ENCODE measurements at regions not wholly inside any gene's neighbourhood (a gene's known extent, or its start where the extent isn't known, plus 50 kb on each side); places are given as distances from the start of the nearest gene placed in this dataset.

DNA sequence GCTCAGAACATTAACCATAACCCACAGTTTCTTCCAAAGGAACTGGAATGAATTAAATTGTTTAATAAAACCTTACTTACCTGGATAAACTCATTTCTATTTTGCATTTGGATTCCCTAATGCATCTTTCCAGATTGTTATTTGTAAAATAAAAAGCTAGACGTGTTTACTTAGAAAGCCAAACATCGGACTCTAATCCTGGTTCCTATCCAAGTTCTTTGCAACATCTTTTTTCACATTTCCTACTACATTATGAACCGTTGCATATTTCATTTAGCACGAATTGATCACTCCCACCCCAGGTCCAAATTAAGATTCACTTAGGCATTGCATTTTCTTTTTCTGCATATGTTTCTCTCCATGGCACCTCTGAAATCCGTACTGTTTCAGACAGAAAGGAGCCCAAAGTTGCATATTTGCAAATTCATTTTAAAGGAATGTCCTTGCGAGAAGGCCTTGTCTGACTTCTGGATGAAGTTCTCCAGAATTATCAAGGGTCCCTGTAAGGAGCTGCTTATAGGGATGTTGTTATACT, 164.4 kb upstream of the GSC start:
- H3K27me3 Mint-ChIP-seq: no peaks in the 10 kb centered on the region
- H3K4me3 Mint-ChIP-seq: no peak overlapping the region
- DNase-seq: no peak
- no peak for ATAC-seq
- H3K9me3 Mint-ChIP-seq: no peaks in the 10 kb centered on the region
- no peaks in the 10 kb centered on the region for H3K4me1 Mint-ChIP-seq
- H3K36me3 Mint-ChIP-seq (ENCODE audit: low read depth): no peaks in the 10 kb centered on the region
- no peak overlapping the region for H3K27ac Mint-ChIP-seq

DNA sequence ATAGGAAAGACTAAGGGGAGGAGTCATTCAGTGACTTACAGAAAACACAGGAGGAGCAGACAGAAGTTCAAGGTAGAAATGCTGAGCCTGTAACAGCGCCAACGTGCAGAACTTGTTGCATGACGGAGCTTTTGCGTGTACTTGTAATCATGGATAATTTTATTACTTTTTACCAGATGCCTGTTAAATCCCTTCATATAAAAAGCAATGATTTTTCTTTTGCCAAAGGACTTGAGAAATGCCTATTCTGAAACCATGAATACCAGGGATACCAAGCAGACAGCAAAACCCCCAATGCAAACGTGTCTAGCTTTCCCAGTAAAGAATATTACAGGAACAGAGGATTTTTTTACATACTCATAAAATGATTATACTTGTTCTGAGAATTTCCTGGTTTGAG, 163.6 kb upstream of the GSC start:
- DNase-seq: no peak
- H3K4me1 Mint-ChIP-seq: no peaks in the 10 kb centered on the region
- no peak for ATAC-seq
- no peaks in the 10 kb centered on the region for H3K27me3 Mint-ChIP-seq
- H3K27ac Mint-ChIP-seq: no peak overlapping the region
- no peak overlapping the region for H3K4me3 Mint-ChIP-seq
- H3K9me3 Mint-ChIP-seq: no peaks in the 10 kb centered on the region
- H3K36me3 Mint-ChIP-seq (ENCODE audit: low read depth): no peaks in the 10 kb centered on the region

DNA sequence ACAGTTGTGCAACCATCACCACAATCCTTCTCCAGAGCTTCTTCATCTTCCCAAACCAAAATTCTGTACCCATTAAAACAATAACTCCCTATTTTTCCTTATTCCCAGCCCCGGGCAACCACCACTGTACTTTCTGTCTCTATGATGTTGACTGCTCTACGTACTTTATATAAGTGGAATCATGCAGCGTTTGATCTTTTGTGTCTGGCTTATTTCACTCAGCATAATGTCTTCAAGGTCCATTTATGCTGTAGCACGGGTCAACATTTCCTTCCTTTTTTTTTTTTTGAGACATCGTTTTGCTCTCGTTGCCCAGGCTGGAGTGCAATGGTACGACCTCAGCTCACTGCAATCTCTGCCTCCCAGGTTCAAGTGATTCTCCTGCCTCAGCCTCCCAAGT, 162.7 kb upstream of the GSC start:
- DNase-seq: no peak
- no peak for ATAC-seq
- Mint-ChIP-seq H3K36me3 (ENCODE audit: low read depth) (no peaks in the 10 kb centered on the region), H3K9me3 (no peaks in the 10 kb centered on the region), H3K4me3 (no peak overlapping the region), H3K27ac (no peak overlapping the region), H3K27me3 (no peaks in the 10 kb centered on the region), H3K4me1 (no peaks in the 10 kb centered on the region)

GRCh38 chr14:94930690-94931089, 160.8 kb upstream of the GSC start:
- no peaks in the 10 kb centered on the region for H3K4me1 Mint-ChIP-seq
- H3K4me3 Mint-ChIP-seq: no peak overlapping the region
- H3K36me3 Mint-ChIP-seq (ENCODE audit: low read depth): no peaks in the 10 kb centered on the region
- H3K27ac Mint-ChIP-seq: no peak overlapping the region
- no peak for DNase-seq
- H3K9me3 Mint-ChIP-seq: no peaks in the 10 kb centered on the region
- no peaks in the 10 kb centered on the region for H3K27me3 Mint-ChIP-seq
- ATAC-seq: no peak

DNA sequence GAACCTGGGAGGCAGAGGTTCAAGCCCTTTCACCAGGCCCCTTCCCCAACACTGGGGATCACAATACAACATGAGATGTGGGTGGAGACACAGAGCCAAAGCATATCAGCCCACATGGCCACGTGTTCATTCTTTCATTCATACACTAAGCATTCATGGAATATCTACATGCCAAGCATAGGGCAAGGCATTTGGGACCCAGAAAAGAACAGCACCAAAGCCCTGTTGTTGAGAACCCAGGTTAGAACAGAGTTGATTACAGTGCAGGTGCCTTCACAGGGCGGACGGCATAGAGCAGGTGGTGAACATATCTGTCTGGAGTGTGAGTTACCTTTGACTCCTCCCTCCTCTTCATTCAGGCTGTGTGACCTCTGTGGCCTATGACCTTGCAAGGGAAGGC, 159.4 kb upstream of the GSC start:
- no peaks in the 10 kb centered on the region for H3K9me3 Mint-ChIP-seq
- H3K27ac Mint-ChIP-seq: no peak overlapping the region
- ATAC-seq (no peak), DNase-seq (no peak)
- no peaks in the 10 kb centered on the region for H3K4me1 Mint-ChIP-seq
- no peaks in the 10 kb centered on the region for H3K36me3 Mint-ChIP-seq (ENCODE audit: low read depth)
- H3K4me3 Mint-ChIP-seq: no peak overlapping the region
- H3K27me3 Mint-ChIP-seq: no peaks in the 10 kb centered on the region

GRCh38 chr14:94926176-94926575, 156.3 kb upstream of the GSC start:
- no peak overlapping the region for H3K4me3 Mint-ChIP-seq
- no peaks in the 10 kb centered on the region for H3K4me1 Mint-ChIP-seq
- H3K9me3 Mint-ChIP-seq: no peaks in the 10 kb centered on the region
- no peak overlapping the region for H3K27ac Mint-ChIP-seq
- DNase-seq (no peak), ATAC-seq (no peak)
- no peaks in the 10 kb centered on the region for H3K27me3 Mint-ChIP-seq
- H3K36me3 Mint-ChIP-seq (ENCODE audit: low read depth): no peaks in the 10 kb centered on the region

GRCh38 chr14:94925416-94926173, 155.7 kb upstream of the GSC start:
- no peak for ATAC-seq

DNA sequence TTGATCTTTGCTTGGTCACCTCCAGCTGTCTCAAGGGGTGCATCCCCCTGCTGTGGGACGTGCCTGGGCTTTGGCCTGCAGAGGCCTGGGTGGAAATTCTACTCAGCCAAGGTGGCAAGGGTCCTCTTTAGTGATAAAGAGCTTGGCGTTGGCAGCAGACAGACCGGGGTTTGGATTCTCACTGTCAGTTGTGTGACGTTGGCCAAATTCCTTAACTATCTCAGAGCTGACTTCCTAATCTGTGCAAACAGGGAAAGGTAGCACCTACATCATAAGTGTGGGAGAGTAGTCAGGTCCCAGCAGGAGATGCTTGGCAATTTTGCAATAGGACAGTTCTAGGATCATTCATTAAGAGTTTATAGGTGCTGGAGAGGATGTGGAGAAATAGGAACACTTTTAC, 154.3 kb upstream of the GSC start:
- H3K36me3 Mint-ChIP-seq (ENCODE audit: low read depth): no peaks in the 10 kb centered on the region
- no peak overlapping the region for H3K27ac Mint-ChIP-seq
- H3K9me3 Mint-ChIP-seq: no peaks in the 10 kb centered on the region
- DNase-seq: no peak
- no peak for ATAC-seq
- H3K4me1 Mint-ChIP-seq: no peaks in the 10 kb centered on the region
- H3K4me3 Mint-ChIP-seq: no peak overlapping the region
- H3K27me3 Mint-ChIP-seq: no peaks in the 10 kb centered on the region

More at GRCh38 chr14:94925416-94926173, 155.7 kb upstream of the GSC start:
- no peak for DNase-seq
- Mint-ChIP-seq H3K36me3 (ENCODE audit: low read depth) (no peaks in the 10 kb centered on the region), H3K27me3 (no peaks in the 10 kb centered on the region), H3K4me3 (no peak overlapping the region), H3K27ac (no peak overlapping the region), H3K4me1 (no peaks in the 10 kb centered on the region), H3K9me3 (no peaks in the 10 kb centered on the region)

DNA sequence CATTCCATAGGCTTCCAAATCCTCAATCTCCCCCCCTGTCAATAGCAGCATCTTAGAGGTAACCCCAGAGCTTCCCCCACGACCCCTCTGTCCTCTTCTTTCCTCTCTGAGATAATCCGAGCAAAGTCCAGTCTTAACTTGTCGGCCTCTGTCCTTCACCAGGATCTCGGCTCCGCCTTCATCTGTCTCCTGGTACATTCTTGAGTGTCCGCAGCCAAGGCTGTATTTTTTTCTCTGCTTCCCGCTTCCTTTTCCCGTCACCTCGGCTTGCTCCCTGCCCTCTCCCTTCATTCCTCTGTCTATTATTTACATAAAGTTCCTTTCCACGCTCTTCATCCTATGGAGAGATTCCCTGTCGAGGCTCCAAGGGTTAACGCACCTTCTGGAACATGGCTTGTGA, 153.9 kb upstream of the GSC start:
- no peaks in the 10 kb centered on the region for H3K9me3 Mint-ChIP-seq
- H3K36me3 Mint-ChIP-seq (ENCODE audit: low read depth): no peaks in the 10 kb centered on the region
- no peaks in the 10 kb centered on the region for H3K4me1 Mint-ChIP-seq
- H3K4me3 Mint-ChIP-seq: no peak overlapping the region
- DNase-seq (no peak), ATAC-seq (no peak)
- H3K27me3 Mint-ChIP-seq: no peaks in the 10 kb centered on the region
- no peak overlapping the region for H3K27ac Mint-ChIP-seq

GRCh38 chr14:94922595-94923239, 152.8 kb upstream of the GSC start:
- no peak overlapping the region for H3K27ac Mint-ChIP-seq
- ATAC-seq (no peak), DNase-seq (no peak)
- H3K27me3 Mint-ChIP-seq: no peaks in the 10 kb centered on the region
- H3K9me3 Mint-ChIP-seq: no peaks in the 10 kb centered on the region
- no peak overlapping the region for H3K4me3 Mint-ChIP-seq
- no peaks in the 10 kb centered on the region for H3K4me1 Mint-ChIP-seq
- H3K36me3 Mint-ChIP-seq (ENCODE audit: low read depth): no peaks in the 10 kb centered on the region

DNA sequence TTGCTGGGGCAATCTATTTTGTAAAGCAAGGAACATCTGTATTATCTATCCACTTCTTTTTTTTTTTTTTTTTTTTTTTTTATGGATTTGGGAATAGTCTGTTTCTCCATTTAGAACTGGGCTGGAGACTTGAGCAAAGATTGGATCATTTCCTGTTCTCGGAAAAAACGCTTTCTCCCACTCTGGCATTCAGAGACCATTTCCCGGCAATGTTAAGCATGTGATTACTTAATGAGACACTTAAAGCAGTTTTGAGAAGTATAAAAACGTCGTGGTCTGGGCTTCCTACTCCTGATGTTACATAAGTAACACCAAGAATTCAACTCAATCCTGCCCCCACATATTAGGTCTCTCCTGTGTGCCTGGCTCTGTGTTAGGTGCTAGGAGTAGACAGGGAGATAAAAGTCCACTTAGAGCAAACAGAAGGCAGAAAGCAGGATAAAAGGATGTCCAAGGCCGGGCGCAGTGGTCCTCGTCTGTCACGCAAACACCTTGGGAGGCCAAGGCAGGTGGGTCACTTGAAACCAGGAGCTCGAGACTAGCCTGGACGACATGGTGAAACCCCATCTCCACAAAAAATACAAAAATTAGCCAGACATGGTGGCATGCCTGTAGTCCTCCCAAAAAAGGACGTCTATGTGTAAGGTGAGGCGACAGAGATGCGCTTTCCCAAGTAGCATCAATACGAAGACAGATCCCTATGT, 152.1 kb upstream of the GSC start:
- no peaks in the 10 kb centered on the region for H3K9me3 Mint-ChIP-seq
- DNase-seq (no peak), ATAC-seq (no peak)
- no peak overlapping the region for H3K27ac Mint-ChIP-seq
- H3K4me3 Mint-ChIP-seq: no peak overlapping the region
- peaks cover 1% of the 10 kb centered on the region for H3K27me3 Mint-ChIP-seq
- no peaks in the 10 kb centered on the region for H3K4me1 Mint-ChIP-seq
- H3K36me3 Mint-ChIP-seq (ENCODE audit: low read depth): no peaks in the 10 kb centered on the region

- peaks cover 4% of the 10 kb centered on the region for H3K27me3 Mint-ChIP-seq
- no peak overlapping the region for H3K27ac Mint-ChIP-seq
- no peaks in the 10 kb centered on the region for H3K9me3 Mint-ChIP-seq
- DNase-seq (no peak), ATAC-seq (no peak)
- no peak overlapping the region for H3K4me3 Mint-ChIP-seq
- H3K36me3 Mint-ChIP-seq (ENCODE audit: low read depth): no peaks in the 10 kb centered on the region
- H3K4me1 Mint-ChIP-seq: no peaks in the 10 kb centered on the region
These were observed 151.5 kb upstream of the GSC start for GRCh38 chr14:94921456-94921855.

DNA sequence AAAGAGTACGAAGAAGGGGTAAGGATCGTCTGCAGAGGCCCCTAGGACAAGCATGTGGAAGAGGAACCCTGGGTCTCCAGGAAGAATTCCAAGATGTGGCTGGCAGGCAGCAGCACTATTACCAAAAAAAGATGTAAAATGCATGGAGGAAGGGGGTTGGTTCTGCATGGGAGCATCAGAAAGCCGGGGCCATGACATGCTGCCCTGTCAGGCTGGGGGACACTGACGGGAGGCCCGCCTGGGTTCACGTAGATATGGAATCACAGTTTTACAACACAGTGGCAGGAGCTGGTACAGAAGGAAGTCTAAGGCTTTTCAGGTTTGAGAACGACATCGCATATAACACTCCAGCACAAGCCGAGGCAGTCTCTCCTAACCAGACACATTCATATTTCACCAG, 150.0 kb upstream of the GSC start:
- DNase-seq (no peak), ATAC-seq (no peak)
- H3K27me3 Mint-ChIP-seq: peaks cover 5% of the 10 kb centered on the region
- H3K27ac Mint-ChIP-seq: no peak overlapping the region
- H3K4me3 Mint-ChIP-seq: no peak overlapping the region
- H3K4me1 Mint-ChIP-seq: no peaks in the 10 kb centered on the region
- H3K9me3 Mint-ChIP-seq: no peaks in the 10 kb centered on the region
- no peaks in the 10 kb centered on the region for H3K36me3 Mint-ChIP-seq (ENCODE audit: low read depth)

DNA sequence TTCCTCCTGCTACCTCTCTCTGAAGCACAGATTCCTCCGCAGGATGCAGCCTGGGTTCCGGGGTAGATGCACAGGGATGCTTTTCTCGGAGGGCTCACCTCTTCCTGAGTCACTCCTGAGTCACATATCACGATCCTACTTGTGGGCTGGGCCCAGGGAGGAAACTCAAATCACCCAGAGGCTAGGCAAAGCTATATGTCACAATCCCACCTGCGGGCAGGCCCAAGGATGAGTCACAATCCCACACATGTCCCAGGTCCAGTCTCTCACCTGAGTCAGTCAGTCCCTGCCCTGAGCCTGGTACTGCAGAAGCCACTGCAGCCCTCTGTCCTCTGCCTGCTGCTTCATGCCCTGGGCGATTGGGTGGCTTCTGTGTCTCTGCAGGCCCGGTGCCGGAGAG, 149.0 kb upstream of the GSC start:
- Mint-ChIP-seq H3K4me3 (no peak overlapping the region), H3K27ac (no peak overlapping the region), H3K27me3 (peaks cover 5% of the 10 kb centered on the region), H3K4me1 (no peaks in the 10 kb centered on the region), H3K9me3 (no peaks in the 10 kb centered on the region), H3K36me3 (ENCODE audit: low read depth) (no peaks in the 10 kb centered on the region)
- no peak for DNase-seq
- ATAC-seq: no peak

- Mint-ChIP-seq H3K4me1 (no peaks in the 10 kb centered on the region), H3K27me3 (peaks cover 7% of the 10 kb centered on the region), H3K36me3 (ENCODE audit: low read depth) (no peaks in the 10 kb centered on the region), H3K9me3 (no peaks in the 10 kb centered on the region), H3K4me3 (no peak overlapping the region), H3K27ac (no peak overlapping the region)
- ATAC-seq (no peak), DNase-seq (no peak)
These were observed 147.2 kb upstream of the GSC start for GRCh38 chr14:94917041-94917600.

Data from activated naive CD8-positive, alpha-beta T cell treated with anti-CD3 and anti-CD28 coated beads, Interleukin-2, amount 50 U/mL, for 24 hours (primary cell).